HG03139 (cell line): ENCODE measurements at regions not wholly inside any gene's neighbourhood (a gene's known extent, or its start where the extent isn't known, plus 50 kb on each side); places are given as distances from the start of the nearest gene placed in this dataset.
"Not testable (repeated sequence)": the region's sequence is repeated elsewhere in the genome, so short reads cannot be mapped to it uniquely, and the experiment has no call there.

Experiments used
- ATAC-seq: cut with Tn5 transposase; IDR thresholded peaks from one replicate; pipeline ENCODE4 v1.9.1; 2021; ENCODE audit not compliant: unreplicated experiment

- no peak for ATAC-seq
Measured at GRCh38 chr5:89069591-89069990, 186.6 kb upstream of the MEF2C start.

GRCh38 chr5:89067362-89067761 is 184.4 kb upstream of the MEF2C start:
- no peak for ATAC-seq

- no peak for ATAC-seq
Measured at GRCh38 chr5:89065919-89066318, 182.9 kb upstream of the MEF2C start.

- ATAC-seq: no peak
Measured at GRCh38 chr5:89064736-89065135, 181.8 kb upstream of the MEF2C start.

GRCh38 chr5:89064054-89064453 is 181.1 kb upstream of the MEF2C start:
- no peak for ATAC-seq

- ATAC-seq: no peak
Measured at GRCh38 chr5:89060768-89061167, 177.8 kb upstream of the MEF2C start.

- ATAC-seq: no peak
Measured at GRCh38 chr5:89059274-89059673, 176.3 kb upstream of the MEF2C start.

GRCh38 chr5:89055695-89056085 is 172.7 kb upstream of the MEF2C start:
- no peak for ATAC-seq

GRCh38 chr5:89055015-89055694 is 172.2 kb upstream of the MEF2C start:
- ATAC-seq: no peak

GRCh38 chr5:89053547-89053946 is 170.6 kb upstream of the MEF2C start:
- ATAC-seq: no peak

- not testable (repeated sequence) for ATAC-seq
Measured at GRCh38 chr5:89050062-89050461, 167.1 kb upstream of the MEF2C start.

- ATAC-seq: no peak
Measured at GRCh38 chr5:89047571-89047970, 164.6 kb upstream of the MEF2C start.

- ATAC-seq: no peak
Measured at GRCh38 chr5:89045216-89045615, 162.2 kb upstream of the MEF2C start.

- no peak for ATAC-seq
Measured at GRCh38 chr5:89044674-89045200, 161.8 kb upstream of the MEF2C start.

- ATAC-seq: peak; percentile 64
Measured at GRCh38 chr5:89043676-89044075, 160.7 kb upstream of the MEF2C start.

GRCh38 chr5:89042746-89043145 is 159.8 kb upstream of the MEF2C start:
- ATAC-seq: no peak

- no peak for ATAC-seq
Measured at GRCh38 chr5:89041976-89042375, 159.0 kb upstream of the MEF2C start.

- no peak for ATAC-seq
Measured at GRCh38 chr5:89041249-89041779, 158.3 kb upstream of the MEF2C start.

- no peak for ATAC-seq
Measured at GRCh38 chr5:89036704-89037489, 153.9 kb upstream of the MEF2C start.

GRCh38 chr5:89036166-89036565 is 153.2 kb upstream of the MEF2C start:
- ATAC-seq: no peak

- ATAC-seq: no peak
Measured at GRCh38 chr5:89034588-89034987, 151.6 kb upstream of the MEF2C start.

- no peak for ATAC-seq
Measured at GRCh38 chr5:89030798-89031197, 147.8 kb upstream of the MEF2C start.
